DND-41 (cell line): ENCODE measurements at regions not wholly inside any gene's neighbourhood (a gene's known extent, or its start where the extent isn't known, plus 50 kb on each side); places are given as distances from the start of the nearest gene placed in this dataset.
"Not testable (repeated sequence)": the region's sequence is repeated elsewhere in the genome, so short reads cannot be mapped to it uniquely, and the experiment has no call there.

Source experiments
- ATAC-seq: fragments of 200-7000 bp; cut with Tn5 transposase; 3 replicates; pipeline ENCODE4 v1.9.1; 2021; ENCODE audit warnings: low read depth; ENCODE audit not compliant: insufficient read depth
- DNase-seq: peaks from one replicate; pipeline ENCODE4 v3.0.0-alpha.2; 2020
- H2AFZ ChIP-seq: 2 replicates; pipeline ENCODE4 v1.6.0; 2012; ENCODE audit warnings: low read depth, low read length
- H3K27ac ChIP-seq: 2 replicates; pipeline ENCODE4 v1.5.1; 2012; ENCODE audit warnings: low read length, inconsistent platforms
- H3K27me3 ChIP-seq: fragments of 200-600 bp; sonication (generic); 2 replicates; pipeline ENCODE4 v1.6.0; 2012; ENCODE audit warnings: low read length, mild to moderate bottlenecking, inconsistent platforms; ENCODE audit not compliant: insufficient read depth, poor library complexity
- H3K36me3 ChIP-seq: 2 replicates; pipeline ENCODE4 v1.5.1; 2012; ENCODE audit warnings: low read length, inconsistent platforms; ENCODE audit not compliant: insufficient read depth
- H3K4me1 ChIP-seq: 2 replicates; pipeline ENCODE4 v1.5.1; 2012; ENCODE audit warnings: mild to moderate bottlenecking, low read length; ENCODE audit not compliant: insufficient read depth
- H3K4me2 ChIP-seq: 2 replicates; pipeline ENCODE4 v1.6.0; 2012; ENCODE audit warnings: mild to moderate bottlenecking, moderate library complexity, low read length, inconsistent platforms; ENCODE audit not compliant: insufficient read depth
- H3K4me3 ChIP-seq, 2 experiments: fragments of 200-600 bp in 1 of 2; shearing (Covaris generic) in 1 of 2; 2 replicates each; pipeline ENCODE4 v1.5.1; 2012 to 2016; ENCODE audit warnings: inconsistent platforms in 2 of 2, low read length in 2 of 2, mild to moderate bottlenecking in 2 of 2, low read depth in 1 of 2, moderate library complexity in 1 of 2
- H3K79me2 ChIP-seq: 2 replicates; pipeline ENCODE4 v1.6.0; 2012; ENCODE audit warnings: low read length, inconsistent platforms; ENCODE audit not compliant: insufficient read depth
- H3K9ac ChIP-seq: 2 replicates; pipeline ENCODE4 v1.6.0; 2012; ENCODE audit warnings: low read depth, mild to moderate bottlenecking, inconsistent platforms, low read length, moderate library complexity
- H3K9me3 ChIP-seq: 2 replicates; pipeline ENCODE4 v1.5.1; 2012; ENCODE audit warnings: low read length, moderate library complexity, mild to moderate bottlenecking, inconsistent platforms; ENCODE audit not compliant: insufficient read depth, severe bottlenecking
- H4K20me1 ChIP-seq: 2 replicates; pipeline ENCODE4 v1.6.0; 2012; ENCODE audit warnings: low read length; ENCODE audit not compliant: insufficient read depth
- EZH2 ChIP-seq: IDR thresholded peaks from 3 replicates; pipeline ENCODE4 v1.6.1; 2012; ENCODE audit warnings: borderline replicate concordance, low read depth, mild to moderate bottlenecking, moderate library complexity, low read length, inconsistent platforms; ENCODE audit not compliant: severe bottlenecking
- TF ChIP-seq, protein P1 (sequence below): IDR thresholded peaks from 2 replicates; pipeline ENCODE4 v1.5.1; 2012; ENCODE audit warnings: borderline replicate concordance, low read length, moderate library complexity, mild to moderate bottlenecking; ENCODE audit not compliant: poor library complexity, severe bottlenecking; ENCODE audit errors: extremely low read depth

DNA sequence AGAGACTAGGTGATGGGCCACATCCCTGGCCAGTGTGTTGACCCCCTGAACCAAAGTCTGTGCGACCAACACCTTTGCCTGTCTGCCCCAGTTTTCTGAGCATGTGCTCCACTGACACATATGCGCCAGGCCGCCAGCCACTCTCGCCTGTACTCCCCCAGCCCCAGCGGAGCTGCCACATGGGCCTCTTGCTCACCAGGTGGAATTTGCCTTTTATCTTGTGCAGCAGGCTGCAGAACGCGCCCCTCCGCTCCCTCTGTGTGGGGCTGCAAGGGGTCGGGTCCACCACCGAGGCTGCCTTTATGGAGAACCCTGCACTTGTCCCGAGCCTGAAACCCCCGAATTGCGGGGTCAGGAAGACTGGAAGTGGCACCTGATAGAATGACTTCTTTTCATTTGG, 405.7 kb upstream of the NPAP1 start:
- TF ChIP-seq, protein P1, sequence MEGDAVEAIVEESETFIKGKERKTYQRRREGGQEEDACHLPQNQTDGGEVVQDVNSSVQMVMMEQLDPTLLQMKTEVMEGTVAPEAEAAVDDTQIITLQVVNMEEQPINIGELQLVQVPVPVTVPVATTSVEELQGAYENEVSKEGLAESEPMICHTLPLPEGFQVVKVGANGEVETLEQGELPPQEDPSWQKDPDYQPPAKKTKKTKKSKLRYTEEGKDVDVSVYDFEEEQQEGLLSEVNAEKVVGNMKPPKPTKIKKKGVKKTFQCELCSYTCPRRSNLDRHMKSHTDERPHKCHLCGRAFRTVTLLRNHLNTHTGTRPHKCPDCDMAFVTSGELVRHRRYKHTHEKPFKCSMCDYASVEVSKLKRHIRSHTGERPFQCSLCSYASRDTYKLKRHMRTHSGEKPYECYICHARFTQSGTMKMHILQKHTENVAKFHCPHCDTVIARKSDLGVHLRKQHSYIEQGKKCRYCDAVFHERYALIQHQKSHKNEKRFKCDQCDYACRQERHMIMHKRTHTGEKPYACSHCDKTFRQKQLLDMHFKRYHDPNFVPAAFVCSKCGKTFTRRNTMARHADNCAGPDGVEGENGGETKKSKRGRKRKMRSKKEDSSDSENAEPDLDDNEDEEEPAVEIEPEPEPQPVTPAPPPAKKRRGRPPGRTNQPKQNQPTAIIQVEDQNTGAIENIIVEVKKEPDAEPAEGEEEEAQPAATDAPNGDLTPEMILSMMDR = no peak
- no peak for TF ChIP-seq EZH2
- no peaks in the 10 kb centered on the region for H4K20me1 ChIP-seq
- no peaks in the 10 kb centered on the region for H3K79me2 ChIP-seq
- H2AFZ ChIP-seq = no peak overlapping the region
- no peaks in the 10 kb centered on the region for H3K9me3 ChIP-seq
- no peaks in the 10 kb centered on the region for H3K27me3 ChIP-seq
- H3K4me3 ChIP-seq = no peak overlapping the region
- ATAC-seq = no peak
- no peak overlapping the region for H3K9ac ChIP-seq
- peaks cover 24% of the 10 kb centered on the region for H3K4me1 ChIP-seq
- no peaks in the 10 kb centered on the region for H3K36me3 ChIP-seq
- H3K27ac ChIP-seq = no peak overlapping the region
- DNase-seq = no peak
- H3K4me2 ChIP-seq = no peak overlapping the region

DNA sequence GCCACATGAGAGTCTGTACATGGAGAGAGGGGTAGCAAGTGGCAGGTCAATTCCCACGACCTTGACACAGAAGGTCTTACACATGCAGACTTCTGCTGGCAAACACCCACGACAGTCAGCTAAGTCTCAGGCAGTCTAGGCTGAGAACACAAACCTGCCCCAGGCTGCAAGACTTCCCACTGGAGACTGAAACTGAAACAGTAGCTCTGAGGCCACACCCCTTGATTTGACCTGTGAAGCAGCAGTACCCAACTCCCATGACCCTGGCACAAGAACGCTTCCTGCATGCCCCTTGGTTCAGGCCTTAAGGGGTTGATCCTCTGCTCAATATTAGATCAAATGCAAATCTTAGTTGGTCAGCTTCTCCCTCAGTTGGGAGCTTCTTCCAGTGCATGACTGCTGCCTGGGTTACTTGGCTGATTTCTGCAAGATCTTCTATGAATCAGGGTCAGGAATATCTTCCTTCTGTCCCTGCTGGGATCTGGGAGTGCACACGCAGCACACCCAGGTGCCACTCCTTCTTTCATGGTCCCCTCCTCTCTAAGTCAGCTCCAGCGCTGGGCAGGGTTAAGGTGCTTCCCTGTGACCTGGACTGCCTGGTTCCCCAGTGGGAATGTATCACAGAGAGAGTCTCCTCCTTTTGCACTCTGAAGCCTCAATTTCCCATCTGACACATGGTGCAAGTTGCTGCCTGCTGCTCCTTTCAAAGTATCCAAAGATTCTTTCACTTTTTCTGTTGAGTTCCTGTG, 403.9 kb upstream of the NPAP1 start:
- H3K4me3 ChIP-seq, H3K79me2 ChIP-seq, H3K27me3 ChIP-seq, H4K20me1 ChIP-seq, H3K27ac ChIP-seq, H3K9ac ChIP-seq, H3K9me3 ChIP-seq, H3K36me3 ChIP-seq, H3K4me2 ChIP-seq: not testable (repeated sequence)
- Histone ChIP-seq H3K4me1 (peaks cover 24% of the 10 kb centered on the region), H2AFZ (peak overlapping the region; percentile 55)
- ATAC-seq (peak; percentile 33; the same call in 1 of the 3 replicates), DNase-seq (peak; percentile 29)

DNA sequence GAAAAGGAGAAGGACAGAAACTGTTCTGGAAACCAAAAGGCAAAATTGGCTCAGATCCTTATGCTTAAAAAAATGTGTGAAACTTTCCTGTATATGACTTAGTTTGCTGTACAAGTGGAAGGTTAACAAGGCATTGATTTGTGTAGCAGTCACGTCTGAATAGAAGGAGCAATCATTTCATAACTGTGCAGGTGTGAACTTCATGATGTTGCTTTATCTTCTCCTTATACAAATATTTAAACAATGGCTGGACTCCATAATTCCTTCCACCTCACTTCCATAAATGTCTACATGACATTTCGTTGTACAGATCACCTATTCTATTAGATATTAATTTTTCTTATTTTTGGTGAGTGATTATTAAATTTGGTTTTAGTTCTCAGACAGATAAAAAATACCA, 382.7 kb upstream of the NPAP1 start:
- Histone ChIP-seq H3K4me2 (no peak overlapping the region), H3K79me2 (no peaks in the 10 kb centered on the region), H2AFZ (no peak overlapping the region), H3K27ac (no peak overlapping the region), H3K27me3 (no peaks in the 10 kb centered on the region), H3K36me3 (no peaks in the 10 kb centered on the region), H4K20me1 (no peaks in the 10 kb centered on the region), H3K9me3 (no peaks in the 10 kb centered on the region), H3K4me1 (no peaks in the 10 kb centered on the region), H3K9ac (no peak overlapping the region), H3K4me3 (no peak overlapping the region)
- DNase-seq (no peak), ATAC-seq (no peak)
- TF ChIP-seq, protein P1 = no peak
- no peak for TF ChIP-seq EZH2

DNA sequence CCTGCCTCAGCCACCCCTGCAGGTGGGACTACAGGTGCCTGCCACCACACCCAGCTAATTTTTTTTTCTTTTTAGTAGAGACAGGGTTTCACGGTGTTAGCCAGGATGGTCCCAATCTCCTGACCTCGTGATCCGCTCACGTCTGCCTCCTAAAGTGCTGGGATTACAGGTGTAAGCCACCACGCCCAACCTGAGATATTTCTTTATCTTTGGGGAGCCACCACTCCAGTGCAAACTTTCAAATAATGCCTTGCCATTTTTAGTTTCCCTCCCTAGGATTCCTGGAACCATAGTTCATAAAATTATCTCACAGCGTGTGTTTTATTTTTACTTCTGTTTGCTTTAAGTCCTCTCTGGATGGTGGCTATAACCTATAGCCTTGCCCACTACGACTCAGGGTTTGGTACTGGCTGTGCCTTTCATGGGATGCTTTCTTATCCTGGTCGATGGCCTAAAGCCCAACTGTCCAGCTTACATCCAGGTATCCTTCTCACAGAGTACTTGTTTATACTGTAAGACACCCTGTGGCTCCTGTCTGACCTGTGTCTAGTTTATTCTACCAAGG, 374.7 kb upstream of the NPAP1 start:
- H3K27ac ChIP-seq, H3K4me2 ChIP-seq, H2AFZ ChIP-seq, H3K79me2 ChIP-seq, H4K20me1 ChIP-seq, H3K27me3 ChIP-seq, ATAC-seq, H3K9ac ChIP-seq, DNase-seq, H3K4me3 ChIP-seq, H3K36me3 ChIP-seq, H3K4me1 ChIP-seq, H3K9me3 ChIP-seq: not testable (repeated sequence)

DNA sequence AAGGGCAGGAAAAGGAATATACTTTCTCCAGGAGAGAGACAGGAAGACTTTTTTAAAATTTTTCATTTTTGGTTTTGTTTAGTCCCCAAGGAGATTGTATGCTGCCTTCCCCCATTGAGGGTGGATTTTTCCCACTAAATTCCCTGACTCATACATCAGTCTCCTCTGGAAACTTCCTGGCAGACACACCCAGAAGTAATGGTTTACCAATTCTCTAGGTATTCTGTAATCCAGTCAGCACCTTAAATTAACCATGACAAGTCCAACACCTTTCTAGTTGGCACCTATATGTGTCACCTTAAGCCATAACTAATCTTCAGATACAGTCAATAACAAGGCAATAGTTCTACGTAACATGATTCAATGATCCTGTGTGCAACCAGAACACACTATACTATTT, 373.6 kb upstream of the NPAP1 start:
- not testable (repeated sequence) for H3K27me3 ChIP-seq, H3K36me3 ChIP-seq, H3K9ac ChIP-seq, ATAC-seq, H3K4me3 ChIP-seq, H3K4me2 ChIP-seq, H3K27ac ChIP-seq, DNase-seq, H2AFZ ChIP-seq, H4K20me1 ChIP-seq, H3K4me1 ChIP-seq, H3K9me3 ChIP-seq, H3K79me2 ChIP-seq

DNA sequence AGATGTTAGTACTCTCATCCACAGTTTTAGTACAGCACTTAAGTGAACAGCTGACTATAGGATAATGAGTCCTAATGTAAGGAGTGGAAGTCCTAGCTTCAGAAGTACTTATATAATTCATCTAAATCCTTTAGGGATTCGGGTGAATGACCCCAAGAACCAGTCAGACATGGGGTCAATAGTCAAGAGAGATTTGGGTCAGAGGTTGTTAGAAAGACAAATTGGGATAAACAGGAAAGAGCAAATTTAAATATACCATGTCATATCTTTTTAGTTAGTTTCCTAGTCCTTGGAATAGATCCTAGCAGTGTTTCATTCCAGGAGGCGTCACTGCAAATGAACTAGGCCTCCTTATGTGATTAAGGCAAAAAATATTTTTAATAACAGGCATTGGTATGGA, 370.8 kb upstream of the NPAP1 start:
- not testable (repeated sequence) for H3K9ac ChIP-seq, DNase-seq, ATAC-seq, H3K36me3 ChIP-seq, H3K79me2 ChIP-seq, H3K27ac ChIP-seq, H3K4me1 ChIP-seq, H3K4me3 ChIP-seq, H4K20me1 ChIP-seq, H3K27me3 ChIP-seq, H3K9me3 ChIP-seq, H3K4me2 ChIP-seq, H2AFZ ChIP-seq
